Neuronal stem cell (in vitro differentiated cells): ENCODE measurements at regions not wholly inside any gene's neighbourhood (a gene's known extent, or its start where the extent isn't known, plus 50 kb on each side); places are given as distances from the start of the nearest gene placed in this dataset.
A peak's percentile ranks its signal among the peaks of the same experiment; 100 is the strongest.

Experiments
- DNase-seq: peaks from one replicate; pipeline ENCODE4 v3.0.0-alpha.2; 2013; ENCODE audit warnings: low spot score
- H2AFZ ChIP-seq: one replicate; pipeline ENCODE4 v1.6.1; 2013; ENCODE audit warnings: mild to moderate bottlenecking, low read length, inconsistent platforms
- H2AK5ac ChIP-seq: 2 replicates; pipeline ENCODE4 v1.6.1; 2013; ENCODE audit warnings: low read depth, mild to moderate bottlenecking, inconsistent platforms, low read length, moderate library complexity, mixed read lengths
- H2BK120ac ChIP-seq: 2 replicates; pipeline ENCODE4 v1.6.1; 2013; ENCODE audit warnings: low read depth, mild to moderate bottlenecking, inconsistent platforms, low read length, moderate library complexity, mixed read lengths
- H2BK12ac ChIP-seq: one replicate; pipeline ENCODE4 v1.6.1; 2013; ENCODE audit warnings: low read length, inconsistent platforms
- H2BK15ac ChIP-seq: 2 replicates; pipeline ENCODE4 v1.6.1; 2013; ENCODE audit warnings: mild to moderate bottlenecking, low read length, inconsistent platforms, mixed read lengths
- H2BK5ac ChIP-seq: one replicate; pipeline ENCODE4 v1.6.1; 2013; ENCODE audit warnings: inconsistent platforms, mild to moderate bottlenecking, low read length, moderate library complexity
- H3K14ac ChIP-seq: one replicate; pipeline ENCODE4 v1.6.1; 2013; ENCODE audit warnings: low read length, inconsistent platforms
- H3K18ac ChIP-seq: 2 replicates; pipeline ENCODE4 v1.6.1; 2013; ENCODE audit warnings: low read length, inconsistent platforms
- H3K23ac ChIP-seq: 2 replicates; pipeline ENCODE4 v1.6.1; 2013; ENCODE audit warnings: low read depth, mild to moderate bottlenecking, mixed read lengths, low read length, inconsistent platforms; ENCODE audit not compliant: poor library complexity
- H3K27ac ChIP-seq: replicated peaks from 3 replicates; pipeline ENCODE4 v1.5.1; 2013; ENCODE audit warnings: low read length, inconsistent platforms
- H3K27me3 ChIP-seq, 3 experiments: 2 replicates each; pipeline ENCODE4 v1.6.1; 2013; ENCODE audit warnings: low read length in 3 of 3, mild to moderate bottlenecking in 2 of 3, inconsistent platforms in 1 of 3, low read depth in 1 of 3, mixed read lengths in 1 of 3, moderate library complexity in 1 of 3; ENCODE audit not compliant: control insufficient read depth in 3 of 3, insufficient read depth in 3 of 3
- H3K36me3 ChIP-seq, 2 donors: replicated peaks in 1 of 2; 2 replicates each; pipeline ENCODE4 v1.6.1; 2013; ENCODE audit warnings: low read length in 2 of 2; ENCODE audit not compliant: control insufficient read depth in 2 of 2, insufficient read depth in 2 of 2
- H3K4ac ChIP-seq: 2 replicates; pipeline ENCODE4 v1.6.1; 2013; ENCODE audit warnings: inconsistent platforms, mild to moderate bottlenecking, low read length, moderate library complexity
- H3K4me1 ChIP-seq, 2 donors: 1 replicate in 1 of 2; 2 replicates in 1 of 2; pipeline ENCODE4 v1.6.1; 2013; ENCODE audit warnings: low read length in 2 of 2, low read depth in 1 of 2; ENCODE audit not compliant: control insufficient read depth in 2 of 2, insufficient read depth in 1 of 2
- H3K4me2 ChIP-seq: one replicate; pipeline ENCODE4 v1.6.1; 2013; ENCODE audit warnings: mild to moderate bottlenecking, low read length, inconsistent platforms; ENCODE audit not compliant: insufficient read depth, poor library complexity, severe bottlenecking
- H3K4me3 ChIP-seq, 2 donors: 2 replicates each; pipeline ENCODE4 v1.5.1; 2013; ENCODE audit warnings: low read length in 2 of 2, mild to moderate bottlenecking in 2 of 2, inconsistent platforms in 1 of 2, moderate library complexity in 1 of 2
- H3K79me1 ChIP-seq: one replicate; pipeline ENCODE4 v1.6.1; 2013; ENCODE audit warnings: low read depth, mild to moderate bottlenecking, inconsistent platforms, low read length, moderate library complexity
- H3K9ac ChIP-seq: one replicate; pipeline ENCODE4 v1.6.1; 2013; ENCODE audit warnings: mild to moderate bottlenecking, low read depth, low read length, inconsistent platforms; ENCODE audit not compliant: poor library complexity
- H3K9me3 ChIP-seq, 2 donors: replicated peaks in 1 of 2; 2 replicates each; pipeline versions ENCODE3 to v1.6.1; 2013; ENCODE audit warnings: low read length in 2 of 2, mild to moderate bottlenecking in 2 of 2, inconsistent platforms in 1 of 2, low read depth in 1 of 2, mixed read lengths in 1 of 2, moderate library complexity in 1 of 2; ENCODE audit not compliant: control insufficient read depth in 2 of 2, insufficient read depth in 1 of 2
- H4K8ac ChIP-seq: one replicate; pipeline ENCODE4 v1.6.1; 2013; ENCODE audit warnings: low read depth, mild to moderate bottlenecking, inconsistent platforms, low read length, moderate library complexity
- H4K91ac ChIP-seq: one replicate; pipeline ENCODE4 v1.6.1; 2013; ENCODE audit warnings: low read length, low read depth, mild to moderate bottlenecking, inconsistent platforms; ENCODE audit not compliant: poor library complexity
- WGBS, 2 donors: extraction: QIAGEN DNeasy Blood & Tissue Kit; methylation state at CpG; one replicate each; pipeline ENCODE4 v1.1.7; 2013; ENCODE audit warnings: missing lambda C conversion rate in 2 of 2, mixed read lengths in 1 of 2; ENCODE audit not compliant: insufficient read length in 2 of 2, insufficient replicate concordance in 1 of 2; ENCODE audit errors: extremely low coverage in 2 of 2; 5-methylcytosine and 5-hydroxymethylcytosine counted together

- no peak overlapping the region for H3K4ac ChIP-seq
- H2AFZ ChIP-seq, result no peak overlapping the region
- no peak for DNase-seq
- no peak overlapping the region for H2BK15ac ChIP-seq
- no peak overlapping the region for H2BK5ac ChIP-seq
- H3K14ac ChIP-seq, result no peak overlapping the region
- peaks cover 0 to 2% of the 10 kb centered on the region in 2 donors for H3K4me1 ChIP-seq
- no peak overlapping the region for H3K4me3 ChIP-seq
- H4K8ac ChIP-seq, result no peak overlapping the region
- no peaks in the 10 kb centered on the region for H3K79me1 ChIP-seq
- no peak overlapping the region for H2BK12ac ChIP-seq
- no peak overlapping the region for H4K91ac ChIP-seq
- H3K27me3 ChIP-seq, result no peaks in the 10 kb centered on the region
- no peak overlapping the region for H3K27ac ChIP-seq
- H3K18ac ChIP-seq, result no peak overlapping the region
- no peak overlapping the region for H2BK120ac ChIP-seq
- H3K4me2 ChIP-seq, result no peak overlapping the region
- H2AK5ac ChIP-seq, result no peak overlapping the region
- no peaks in the 10 kb centered on the region for H3K9me3 ChIP-seq
- WGBS, 2 donors, result no CpG with 5 or more reads among the region's 2 CpGs
- H3K23ac ChIP-seq, result no peak overlapping the region
- H3K9ac ChIP-seq, result no peak overlapping the region
- no peaks in the 10 kb centered on the region for H3K36me3 ChIP-seq
Observed at GRCh38 chr15:85967553-85967952, 112.1 kb upstream of the AGBL1 start.

GRCh38 chr15:85972805-85973540 lies 106.7 kb upstream of the AGBL1 start:
- H3K4ac ChIP-seq, result no peak overlapping the region
- no peak overlapping the region for H2BK120ac ChIP-seq
- H2BK12ac ChIP-seq, result no peak overlapping the region
- H3K4me1 ChIP-seq, result peaks cover 0 to 7% of the 10 kb centered on the region in 2 donors
- no peak overlapping the region for H2AFZ ChIP-seq
- no peak overlapping the region for H3K9ac ChIP-seq
- no peaks in the 10 kb centered on the region for H3K27me3 ChIP-seq
- no peaks in the 10 kb centered on the region for H3K79me1 ChIP-seq
- H3K18ac ChIP-seq, result no peak overlapping the region
- H2BK5ac ChIP-seq, result no peak overlapping the region
- H3K23ac ChIP-seq, result no peak overlapping the region
- no peaks in the 10 kb centered on the region for H3K36me3 ChIP-seq
- no peaks in the 10 kb centered on the region for H3K9me3 ChIP-seq
- H3K4me2 ChIP-seq, result no peak overlapping the region
- no peak overlapping the region for H3K14ac ChIP-seq
- no peak overlapping the region for H4K8ac ChIP-seq
- no peak overlapping the region for H3K27ac ChIP-seq
- H2AK5ac ChIP-seq, result no peak overlapping the region
- no peak overlapping the region for H4K91ac ChIP-seq
- H2BK15ac ChIP-seq, result no peak overlapping the region
- no peak overlapping the region for H3K4me3 ChIP-seq
- no peak for DNase-seq
- WGBS, 2 donors, result no CpG with 5 or more reads among the region's 3 CpGs

- DNase-seq, result peak; percentile 23
- H3K9ac ChIP-seq, result no peak overlapping the region
Observed at GRCh38 chr15:85973584-85974347, 105.9 kb upstream of the AGBL1 start.

GRCh38 chr15:85974348-85974705 lies 105.3 kb upstream of the AGBL1 start:
- Histone ChIP-seq H3K4ac (no peak overlapping the region), H3K36me3 (no peaks in the 10 kb centered on the region), H2AFZ (peak overlapping the region; percentile 72), H3K27ac (no peak overlapping the region), H4K8ac (no peak overlapping the region), H4K91ac (no peak overlapping the region), H3K23ac (no peak overlapping the region), H3K4me3 (no peak overlapping the region), H3K14ac (no peak overlapping the region), H3K9ac (no peak overlapping the region), H2AK5ac (no peak overlapping the region), H2BK120ac (no peak overlapping the region), H3K9me3 (no peaks in the 10 kb centered on the region), H3K79me1 (no peaks in the 10 kb centered on the region), H3K4me1 (peaks cover 0 to 7% of the 10 kb centered on the region in 2 donors), H2BK5ac (no peak overlapping the region), H3K27me3 (no peaks in the 10 kb centered on the region), H3K18ac (no peak overlapping the region), H3K4me2 (no peak overlapping the region), H2BK12ac (no peak overlapping the region), H2BK15ac (no peak overlapping the region)
- DNase-seq, result no peak
- no CpG with 5 or more reads among the region's 3 CpGs for WGBS, 2 donors

More at GRCh38 chr15:85973584-85974347, 105.9 kb upstream of the AGBL1 start:
- no CpG with 5 or more reads among the region's 8 CpGs for WGBS, 2 donors
- no peak overlapping the region for H3K18ac ChIP-seq
- H3K9me3 ChIP-seq, result no peaks in the 10 kb centered on the region
- H3K27me3 ChIP-seq, result no peaks in the 10 kb centered on the region
- H3K4me1 ChIP-seq, result peaks cover 0 to 7% of the 10 kb centered on the region in 2 donors
- H2BK120ac ChIP-seq, result no peak overlapping the region
- H3K4ac ChIP-seq, result no peak overlapping the region
- H2BK12ac ChIP-seq, result no peak overlapping the region
- no peak overlapping the region for H3K4me2 ChIP-seq
- H3K4me3 ChIP-seq, result no peak overlapping the region
- H3K14ac ChIP-seq, result no peak overlapping the region
- peak overlapping the region; percentile 72 for H2AFZ ChIP-seq
- H3K27ac ChIP-seq, result no peak overlapping the region
- no peak overlapping the region for H2AK5ac ChIP-seq
- no peak overlapping the region for H4K91ac ChIP-seq
- no peaks in the 10 kb centered on the region for H3K36me3 ChIP-seq
- no peak overlapping the region for H4K8ac ChIP-seq
- no peak overlapping the region for H2BK15ac ChIP-seq
- no peak overlapping the region for H3K23ac ChIP-seq
- H2BK5ac ChIP-seq, result no peak overlapping the region
- H3K79me1 ChIP-seq, result no peaks in the 10 kb centered on the region
